ENCODE measurements at regions not wholly inside any gene's neighbourhood (a gene's known extent, or its start where the extent isn't known, plus 50 kb on each side); places are given as distances from the start of the nearest gene placed in this dataset.

- ATAC-seq (peak; percentile 51), DNase-seq (ENCODE audit: low spot score) (no peak)
Measured at GRCh38 chr10:88104223-88104622, 240.8 kb downstream of the PTEN start.

DNA sequence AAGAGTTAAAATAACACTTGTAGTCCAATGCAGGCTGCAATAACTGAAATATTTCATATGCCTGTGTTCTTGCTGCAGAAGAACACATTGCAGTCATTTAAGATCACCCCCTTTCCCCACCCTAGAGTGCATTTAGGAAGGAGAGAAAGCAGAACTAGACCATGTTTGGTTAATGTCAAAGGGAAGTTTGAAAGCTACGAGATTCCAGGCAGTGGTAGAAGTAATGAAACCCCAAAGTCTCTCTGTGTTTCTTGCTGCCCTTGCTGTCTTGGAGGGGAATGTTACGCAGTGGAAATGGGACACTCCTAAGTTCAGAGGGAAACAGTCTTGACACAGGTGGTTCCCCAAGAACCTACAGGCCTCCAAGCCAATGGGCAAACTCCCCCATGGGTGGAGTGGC is 242.9 kb downstream of the PTEN start:
- peak; percentile 34 for ATAC-seq
- no peak for DNase-seq (ENCODE audit: low spot score)

DNA sequence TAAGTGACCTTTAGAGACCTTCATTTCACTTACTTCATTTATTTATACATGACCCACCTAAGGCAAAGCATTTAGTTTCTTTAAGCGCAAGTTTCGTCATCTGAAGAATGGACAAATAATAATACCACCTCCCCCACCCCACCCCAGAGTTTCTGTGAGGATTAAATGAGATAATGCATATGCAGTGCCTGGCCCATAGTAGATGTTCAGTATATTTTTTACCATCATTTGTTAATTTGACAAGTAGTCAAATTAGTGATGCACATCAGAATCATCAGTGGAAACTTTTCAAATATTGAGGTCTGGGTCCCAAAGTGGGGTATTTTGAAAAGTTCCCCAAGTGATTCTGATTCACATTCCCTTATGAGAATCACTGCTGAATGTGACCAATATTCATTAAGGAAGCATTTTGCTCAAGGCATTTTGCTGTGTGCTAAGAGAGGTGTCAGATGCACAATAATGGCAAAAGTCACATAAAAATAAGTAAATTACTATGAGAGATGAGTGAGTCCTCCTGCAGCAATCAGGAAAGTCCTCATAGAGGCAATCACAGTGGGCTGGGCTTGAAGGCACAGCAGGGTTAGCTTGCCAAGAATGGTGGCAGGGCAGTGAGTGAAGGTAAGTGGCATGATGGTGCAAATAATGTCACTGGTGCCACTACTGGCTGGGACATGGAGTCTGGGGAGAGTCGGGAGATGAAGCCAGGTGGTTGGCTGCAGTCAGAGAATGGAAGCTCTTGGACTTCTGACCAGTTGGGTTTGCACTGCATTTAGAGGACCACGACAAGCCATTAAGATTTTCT is 244.1 kb downstream of the PTEN start:
- DNase-seq (ENCODE audit: low spot score) (no peak), ATAC-seq (no peak)

- ATAC-seq: peak; percentile 49
- no peak for DNase-seq (ENCODE audit: low spot score)
Measured at GRCh38 chr10:88108115-88108610, 244.7 kb downstream of the PTEN start.

DNA sequence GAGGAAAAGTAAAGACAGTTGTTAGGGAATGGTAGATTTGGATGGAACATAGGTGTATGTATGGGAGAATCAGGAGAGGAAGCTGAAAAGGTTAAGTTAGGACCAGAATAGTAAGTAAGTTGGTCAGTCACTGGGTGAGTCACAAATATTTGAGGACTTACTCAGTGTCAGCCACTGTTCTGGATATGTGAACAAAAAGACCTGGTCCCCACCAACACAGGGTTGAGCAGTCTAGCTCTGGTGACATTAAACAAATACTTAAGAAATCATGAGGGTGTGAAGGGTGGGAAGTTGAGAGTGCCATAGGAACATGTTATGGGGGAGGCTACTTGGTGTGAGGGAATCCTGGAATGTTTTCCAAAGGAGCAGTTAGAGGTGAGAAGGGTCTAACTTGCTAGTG is 246.9 kb downstream of the PTEN start:
- DNase-seq (ENCODE audit: low spot score) (no peak), ATAC-seq (no peak)

DNA sequence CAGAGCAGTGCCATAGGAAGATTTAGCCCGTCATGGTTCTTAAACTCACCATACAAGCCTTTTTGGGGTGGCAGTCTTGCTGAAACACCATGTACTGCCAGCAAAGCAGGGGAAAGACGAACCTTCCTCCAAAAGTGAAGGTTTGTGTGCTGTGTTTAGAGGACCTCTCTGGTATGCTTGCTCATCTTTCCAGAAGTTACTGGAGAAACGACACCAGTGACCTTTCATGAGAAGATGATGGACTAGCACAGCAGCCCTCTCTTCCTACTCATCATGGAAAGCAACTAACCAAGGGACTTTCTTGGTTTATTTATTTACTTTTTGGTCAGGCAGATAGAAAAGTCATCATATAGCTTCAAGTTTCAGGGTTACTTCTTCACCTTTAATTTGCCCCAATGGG is 247.4 kb downstream of the PTEN start:
- ATAC-seq (no peak), DNase-seq (ENCODE audit: low spot score) (no peak)

GRCh38 chr10:88111294-88111693 is 247.9 kb downstream of the PTEN start:
- no peak for DNase-seq (ENCODE audit: low spot score)
- no peak for ATAC-seq

- no peak for DNase-seq (ENCODE audit: low spot score)
- no peak for ATAC-seq
Measured at GRCh38 chr10:88113232-88113631, 249.8 kb downstream of the PTEN start.

GRCh38 chr10:88113657-88114272 is 250.3 kb downstream of the PTEN start:
- no peak for DNase-seq (ENCODE audit: low spot score)
- no peak for ATAC-seq

DNA sequence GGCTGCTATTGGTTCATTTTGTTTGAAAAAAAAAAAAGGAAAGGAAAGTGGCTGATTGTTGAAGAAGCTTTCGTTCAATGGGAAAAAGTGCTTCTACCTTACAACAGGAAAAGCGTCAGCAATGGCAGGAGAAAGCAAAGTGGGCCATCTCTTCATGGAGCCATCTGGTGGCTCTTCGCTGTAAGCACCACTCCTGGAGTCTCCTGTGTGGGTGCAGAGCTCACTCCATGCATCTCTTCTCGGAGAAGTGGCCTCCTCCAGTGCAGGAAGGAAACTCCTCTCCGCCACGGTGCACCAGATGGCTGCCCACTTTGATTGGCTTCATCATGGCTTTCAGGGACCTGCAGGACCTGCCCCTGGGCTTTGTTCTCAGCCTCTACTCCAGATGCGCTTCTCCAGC is 250.9 kb downstream of the PTEN start:
- ATAC-seq (peak; percentile 99), DNase-seq (ENCODE audit: low spot score) (peak; percentile 71)

DNA sequence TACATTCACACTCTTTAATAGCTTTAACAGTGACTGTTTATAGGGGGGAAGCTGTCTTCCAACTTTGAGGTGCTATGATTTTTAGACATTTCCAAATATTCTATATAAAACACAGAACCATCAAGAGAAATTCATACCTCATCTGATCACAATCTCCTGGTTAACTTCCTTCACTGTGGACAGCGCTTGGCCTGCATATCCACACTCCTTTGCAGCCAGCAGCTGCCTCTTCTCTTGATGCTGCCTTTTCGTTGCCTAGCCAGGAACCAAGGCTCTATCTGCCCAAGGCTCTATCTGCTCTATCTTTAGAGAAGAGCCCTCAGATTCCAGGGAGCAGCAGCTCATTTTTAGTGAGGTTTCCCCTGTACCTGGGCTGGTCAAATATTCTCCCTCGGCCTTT is 252.0 kb downstream of the PTEN start:
- ATAC-seq (no peak), DNase-seq (ENCODE audit: low spot score) (no peak)

GRCh38 chr10:88115968-88116367 is 252.5 kb downstream of the PTEN start:
- ATAC-seq (no peak), DNase-seq (ENCODE audit: low spot score) (no peak)

- DNase-seq (ENCODE audit: low spot score) (no peak), ATAC-seq (no peak)
Measured at GRCh38 chr10:88116481-88116880, 253.1 kb downstream of the PTEN start.

DNA sequence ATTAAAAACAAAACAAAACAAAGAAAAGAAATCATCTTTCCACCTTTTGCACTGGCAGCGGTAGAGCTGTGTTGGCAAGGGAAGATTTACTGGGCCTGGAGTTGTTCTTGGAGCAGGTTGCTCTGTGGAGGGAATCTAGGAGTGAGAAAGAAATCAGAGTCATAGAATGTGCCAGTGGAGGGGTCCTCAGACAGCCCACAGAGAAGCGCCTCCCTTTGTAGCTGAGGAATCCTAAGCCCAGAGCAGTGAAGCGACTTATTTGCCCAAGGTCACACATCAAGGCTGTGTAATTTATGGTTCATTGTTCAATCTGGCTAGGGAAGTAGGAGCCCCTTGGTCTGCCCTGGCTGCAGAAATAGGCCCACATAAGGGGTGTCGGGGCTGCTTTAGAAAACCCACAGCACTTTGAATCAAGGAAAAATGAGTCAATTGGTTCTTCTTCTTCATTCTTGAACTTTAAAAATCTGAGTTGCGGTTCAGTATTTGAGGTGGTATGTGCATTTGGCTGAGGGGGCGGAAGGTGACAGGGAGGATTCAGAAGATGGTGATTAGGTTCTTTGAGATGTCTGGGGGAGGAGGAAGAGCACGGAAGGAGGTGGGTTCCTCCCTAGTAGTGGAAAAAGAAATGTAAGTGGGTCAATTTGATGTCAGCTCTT is 253.7 kb downstream of the PTEN start:
- ATAC-seq: no peak
- DNase-seq (ENCODE audit: low spot score): no peak

GRCh38 chr10:88117869-88118632 is 254.6 kb downstream of the PTEN start:
- DNase-seq (ENCODE audit: low spot score) (no peak), ATAC-seq (peak; percentile 26)

GRCh38 chr10:88118729-88119128 is 255.3 kb downstream of the PTEN start:
- DNase-seq (ENCODE audit: low spot score): no peak
- ATAC-seq: no peak

DNA sequence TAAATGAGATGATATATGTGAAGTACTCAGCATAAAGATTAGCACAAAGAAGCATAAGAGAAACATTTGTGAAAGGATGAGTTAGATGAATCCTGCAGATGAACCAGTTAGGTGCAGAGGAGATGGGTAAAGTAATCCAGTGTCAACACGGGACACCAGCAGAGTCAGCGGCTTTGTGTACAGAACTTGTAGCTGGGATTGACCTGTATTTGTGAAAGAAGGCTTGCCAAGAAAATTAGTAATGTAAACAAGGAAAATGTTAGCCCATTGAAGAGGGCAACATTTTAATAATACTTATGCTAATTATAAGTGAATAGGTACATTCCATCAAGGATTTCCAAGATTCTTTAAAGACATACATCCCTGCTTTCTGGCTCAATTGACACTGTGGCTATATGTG is 255.7 kb downstream of the PTEN start:
- ATAC-seq: peak; percentile 65
- DNase-seq (ENCODE audit: low spot score): no peak

- ATAC-seq (no peak), DNase-seq (ENCODE audit: low spot score) (no peak)
Measured at GRCh38 chr10:88120075-88120474, 256.6 kb downstream of the PTEN start.

- no peak for DNase-seq (ENCODE audit: low spot score)
- no peak for ATAC-seq
Measured at GRCh38 chr10:88120599-88121333, 257.3 kb downstream of the PTEN start.

GRCh38 chr10:88121361-88121760 is 257.9 kb downstream of the PTEN start:
- DNase-seq (ENCODE audit: low spot score): no peak
- no peak for ATAC-seq

- ATAC-seq (no peak), DNase-seq (ENCODE audit: low spot score) (no peak)
Measured at GRCh38 chr10:88122145-88122544, 258.7 kb downstream of the PTEN start.

Measured in left lobe of liver (tissue), 2 donors.